ENCODE measurements at regions not wholly inside any gene's neighbourhood (a gene's known extent, or its start where the extent isn't known, plus 50 kb on each side); places are given as distances from the start of the nearest gene placed in this dataset.
"Not testable (repeated sequence)": the region's sequence is repeated elsewhere in the genome, so short reads cannot be mapped to it uniquely, and the experiment has no call there.

- no peak for DNase-seq (ENCODE audit: low read depth in 6 of 9, low spot score in 9 of 9)
- WGBS, result 29% methylated on average over 1 of the region's 1 CpG
- no peak overlapping the region for H3K4me3 ChIP-seq (ENCODE audit: low read length in 2 of 2)
- H3K27ac ChIP-seq (ENCODE audit: low read depth in 1 of 2, low read length in 1 of 2), result no peak overlapping the region
- no peaks in the 10 kb centered on the region for H3K27me3 ChIP-seq (ENCODE audit: control insufficient read depth in 2 of 2, insufficient read depth in 1 of 2, low read length in 1 of 2)
- H3K9me3 ChIP-seq (ENCODE audit: control insufficient read depth in 2 of 2, insufficient read depth in 1 of 2, low read length in 1 of 2), result no peaks in the 10 kb centered on the region
- H3K36me3 ChIP-seq (ENCODE audit: control insufficient read depth in 2 of 2, insufficient read depth in 2 of 2, low read length in 1 of 2), result no peaks in the 10 kb centered on the region
- H3K4me1 ChIP-seq (ENCODE audit: control insufficient read depth in 2 of 2, insufficient read depth in 2 of 2, low read length in 2 of 2), result no peaks in the 10 kb centered on the region
Observed at GRCh38 chr7:108650467-108650866, 80.8 kb downstream of the DNAJB9 start.

GRCh38 chr7:108652886-108653285 lies 83.2 kb downstream of the DNAJB9 start:
- no peaks in the 10 kb centered on the region for H3K9me3 ChIP-seq (ENCODE audit: control insufficient read depth in 2 of 2, insufficient read depth in 1 of 2, low read length in 1 of 2)
- 95% methylated on average over 9 of the region's 9 CpGs for WGBS

GRCh38 chr7:108653526-108653925 lies 83.9 kb downstream of the DNAJB9 start:
- no peak overlapping the region for H3K27ac ChIP-seq (ENCODE audit: low read depth in 1 of 2, low read length in 1 of 2)
- no peak for DNase-seq (ENCODE audit: low read depth in 6 of 9, low spot score in 9 of 9)
- H3K9me3 ChIP-seq (ENCODE audit: control insufficient read depth in 2 of 2, insufficient read depth in 1 of 2, low read length in 1 of 2), result no peaks in the 10 kb centered on the region
- no peak overlapping the region for H3K4me3 ChIP-seq (ENCODE audit: low read length in 2 of 2)
- no peaks in the 10 kb centered on the region for H3K27me3 ChIP-seq (ENCODE audit: control insufficient read depth in 2 of 2, insufficient read depth in 1 of 2, low read length in 1 of 2)
- 94% methylated on average over 4 of the region's 4 CpGs for WGBS
- no peaks in the 10 kb centered on the region for H3K36me3 ChIP-seq (ENCODE audit: control insufficient read depth in 2 of 2, insufficient read depth in 2 of 2, low read length in 1 of 2)
- no peaks in the 10 kb centered on the region for H3K4me1 ChIP-seq (ENCODE audit: control insufficient read depth in 2 of 2, insufficient read depth in 2 of 2, low read length in 2 of 2)

More at GRCh38 chr7:108652886-108653285, 83.2 kb downstream of the DNAJB9 start:
- Histone ChIP-seq H3K4me1 (ENCODE audit: control insufficient read depth in 2 of 2, insufficient read depth in 2 of 2, low read length in 2 of 2) (no peaks in the 10 kb centered on the region), H3K27me3 (ENCODE audit: control insufficient read depth in 2 of 2, insufficient read depth in 1 of 2, low read length in 1 of 2) (no peaks in the 10 kb centered on the region), H3K27ac (ENCODE audit: low read depth in 1 of 2, low read length in 1 of 2) (no peak overlapping the region), H3K4me3 (ENCODE audit: low read length in 2 of 2) (no peak overlapping the region), H3K36me3 (ENCODE audit: control insufficient read depth in 2 of 2, insufficient read depth in 2 of 2, low read length in 1 of 2) (no peaks in the 10 kb centered on the region)
- DNase-seq (ENCODE audit: low read depth in 6 of 9, low spot score in 9 of 9), result no peak

- not testable (repeated sequence) for H3K4me1 ChIP-seq (ENCODE audit: control insufficient read depth in 2 of 2, insufficient read depth in 2 of 2, low read length in 2 of 2); DNase-seq (ENCODE audit: low read depth in 6 of 9, low spot score in 9 of 9); H3K27ac ChIP-seq (ENCODE audit: low read depth in 1 of 2, low read length in 1 of 2); H3K9me3 ChIP-seq (ENCODE audit: control insufficient read depth in 2 of 2, insufficient read depth in 1 of 2, low read length in 1 of 2); H3K4me3 ChIP-seq (ENCODE audit: low read length in 2 of 2); H3K36me3 ChIP-seq (ENCODE audit: control insufficient read depth in 2 of 2, insufficient read depth in 2 of 2, low read length in 1 of 2); H3K27me3 ChIP-seq (ENCODE audit: control insufficient read depth in 2 of 2, insufficient read depth in 1 of 2, low read length in 1 of 2)
- WGBS, result 96% methylated on average over 37 of the region's 37 CpGs
Observed at GRCh38 chr7:108657140-108657726, 87.6 kb downstream of the DNAJB9 start.

- Histone ChIP-seq H3K9me3 (ENCODE audit: control insufficient read depth in 2 of 2, insufficient read depth in 1 of 2, low read length in 1 of 2) (no peaks in the 10 kb centered on the region), H3K36me3 (ENCODE audit: control insufficient read depth in 2 of 2, insufficient read depth in 2 of 2, low read length in 1 of 2) (no peaks in the 10 kb centered on the region), H3K27ac (ENCODE audit: low read depth in 1 of 2, low read length in 1 of 2) (no peak overlapping the region), H3K27me3 (ENCODE audit: control insufficient read depth in 2 of 2, insufficient read depth in 1 of 2, low read length in 1 of 2) (no peaks in the 10 kb centered on the region), H3K4me1 (ENCODE audit: control insufficient read depth in 2 of 2, insufficient read depth in 2 of 2, low read length in 2 of 2) (no peaks in the 10 kb centered on the region), H3K4me3 (ENCODE audit: low read length in 2 of 2) (no peak overlapping the region)
- 78% methylated on average over 3 of the region's 3 CpGs for WGBS
- DNase-seq (ENCODE audit: low read depth in 6 of 9, low spot score in 9 of 9), result no peak
Observed at GRCh38 chr7:108659261-108659660, 89.6 kb downstream of the DNAJB9 start.

GRCh38 chr7:108659867-108660266 lies 90.2 kb downstream of the DNAJB9 start:
- Histone ChIP-seq H3K9me3 (ENCODE audit: control insufficient read depth in 2 of 2, insufficient read depth in 1 of 2, low read length in 1 of 2) (no peaks in the 10 kb centered on the region), H3K27ac (ENCODE audit: low read depth in 1 of 2, low read length in 1 of 2) (no peak overlapping the region), H3K27me3 (ENCODE audit: control insufficient read depth in 2 of 2, insufficient read depth in 1 of 2, low read length in 1 of 2) (no peaks in the 10 kb centered on the region), H3K4me1 (ENCODE audit: control insufficient read depth in 2 of 2, insufficient read depth in 2 of 2, low read length in 2 of 2) (no peaks in the 10 kb centered on the region), H3K4me3 (ENCODE audit: low read length in 2 of 2) (no peak overlapping the region), H3K36me3 (ENCODE audit: control insufficient read depth in 2 of 2, insufficient read depth in 2 of 2, low read length in 1 of 2) (no peaks in the 10 kb centered on the region)
- no peak for DNase-seq (ENCODE audit: low read depth in 6 of 9, low spot score in 9 of 9)
- WGBS, result 69% methylated on average over 2 of the region's 2 CpGs

GRCh38 chr7:108660465-108660864 lies 90.8 kb downstream of the DNAJB9 start:
- no peak for DNase-seq (ENCODE audit: low read depth in 6 of 9, low spot score in 9 of 9)
- H3K36me3 ChIP-seq (ENCODE audit: control insufficient read depth in 2 of 2, insufficient read depth in 2 of 2, low read length in 1 of 2), result no peaks in the 10 kb centered on the region
- no peaks in the 10 kb centered on the region for H3K9me3 ChIP-seq (ENCODE audit: control insufficient read depth in 2 of 2, insufficient read depth in 1 of 2, low read length in 1 of 2)
- H3K4me1 ChIP-seq (ENCODE audit: control insufficient read depth in 2 of 2, insufficient read depth in 2 of 2, low read length in 2 of 2), result no peaks in the 10 kb centered on the region
- H3K27ac ChIP-seq (ENCODE audit: low read depth in 1 of 2, low read length in 1 of 2), result no peak overlapping the region
- WGBS, result 68% methylated on average over 3 of the region's 3 CpGs
- no peaks in the 10 kb centered on the region for H3K27me3 ChIP-seq (ENCODE audit: control insufficient read depth in 2 of 2, insufficient read depth in 1 of 2, low read length in 1 of 2)
- H3K4me3 ChIP-seq (ENCODE audit: low read length in 2 of 2), result no peak overlapping the region

- 81% methylated on average over 4 of the region's 4 CpGs for WGBS
- Histone ChIP-seq H3K27ac (ENCODE audit: low read depth in 1 of 2, low read length in 1 of 2) (no peak overlapping the region), H3K9me3 (ENCODE audit: control insufficient read depth in 2 of 2, insufficient read depth in 1 of 2, low read length in 1 of 2) (no peaks in the 10 kb centered on the region), H3K4me1 (ENCODE audit: control insufficient read depth in 2 of 2, insufficient read depth in 2 of 2, low read length in 2 of 2) (no peaks in the 10 kb centered on the region), H3K27me3 (ENCODE audit: control insufficient read depth in 2 of 2, insufficient read depth in 1 of 2, low read length in 1 of 2) (no peaks in the 10 kb centered on the region), H3K36me3 (ENCODE audit: control insufficient read depth in 2 of 2, insufficient read depth in 2 of 2, low read length in 1 of 2) (no peaks in the 10 kb centered on the region), H3K4me3 (ENCODE audit: low read length in 2 of 2) (no peak overlapping the region)
- no peak for DNase-seq (ENCODE audit: low read depth in 6 of 9, low spot score in 9 of 9)
Observed at GRCh38 chr7:108662783-108663362, 93.2 kb downstream of the DNAJB9 start.

- H3K27me3 ChIP-seq (ENCODE audit: control insufficient read depth in 2 of 2, insufficient read depth in 1 of 2, low read length in 1 of 2), result no peaks in the 10 kb centered on the region
- no peaks in the 10 kb centered on the region for H3K4me1 ChIP-seq (ENCODE audit: control insufficient read depth in 2 of 2, insufficient read depth in 2 of 2, low read length in 2 of 2)
- H3K4me3 ChIP-seq (ENCODE audit: low read length in 2 of 2), result no peak overlapping the region
- WGBS, result 89% methylated on average over 3 of the region's 3 CpGs
- H3K27ac ChIP-seq (ENCODE audit: low read depth in 1 of 2, low read length in 1 of 2), result no peak overlapping the region
- no peaks in the 10 kb centered on the region for H3K36me3 ChIP-seq (ENCODE audit: control insufficient read depth in 2 of 2, insufficient read depth in 2 of 2, low read length in 1 of 2)
- no peak for DNase-seq (ENCODE audit: low read depth in 6 of 9, low spot score in 9 of 9)
- H3K9me3 ChIP-seq (ENCODE audit: control insufficient read depth in 2 of 2, insufficient read depth in 1 of 2, low read length in 1 of 2), result no peaks in the 10 kb centered on the region
Observed at GRCh38 chr7:108663701-108664100, 94.0 kb downstream of the DNAJB9 start.
